Activated naive CD4-positive, alpha-beta T cell (primary cell): ENCODE measurements at regions not wholly inside any gene's neighbourhood (a gene's known extent, or its start where the extent isn't known, plus 50 kb on each side); places are given as distances from the start of the nearest gene placed in this dataset.

Source experiments
- DNase-seq, 4 experiments: peaks; one replicate each; lab custom pipeline; 2025; lab: John Stamatoyannopoulos, UW

DNA sequence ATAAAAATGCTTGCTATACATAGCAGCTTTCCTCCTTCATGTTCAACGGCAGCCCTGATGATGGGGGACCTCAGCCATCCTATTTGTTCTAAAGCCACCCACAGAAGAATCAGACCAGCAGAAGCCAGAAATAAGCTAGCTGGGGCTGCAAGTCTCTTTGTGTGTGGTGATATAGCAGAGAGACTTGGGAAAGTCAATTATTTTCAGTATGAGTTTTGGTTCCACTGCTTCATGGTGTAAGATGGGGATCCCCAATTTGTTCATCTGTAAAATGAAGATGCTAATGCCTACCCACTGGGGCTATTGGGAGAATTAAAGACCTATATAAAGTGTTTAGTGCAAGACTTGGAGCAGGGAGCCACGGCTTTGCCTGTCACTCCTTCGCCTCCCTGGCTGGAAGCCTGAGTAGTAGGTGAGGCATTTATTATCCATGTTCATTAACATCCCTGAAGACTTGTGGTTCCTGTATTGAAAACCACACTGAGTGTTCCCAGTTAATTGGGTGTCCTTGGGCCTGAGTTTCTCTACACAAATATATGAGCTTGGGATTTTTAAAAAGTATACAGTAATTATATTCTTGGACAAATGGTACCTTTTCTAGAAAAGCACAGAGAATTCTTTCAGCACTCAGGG is 210.1 kb upstream of the SLC24A2 start:
- no peak for DNase-seq

DNA sequence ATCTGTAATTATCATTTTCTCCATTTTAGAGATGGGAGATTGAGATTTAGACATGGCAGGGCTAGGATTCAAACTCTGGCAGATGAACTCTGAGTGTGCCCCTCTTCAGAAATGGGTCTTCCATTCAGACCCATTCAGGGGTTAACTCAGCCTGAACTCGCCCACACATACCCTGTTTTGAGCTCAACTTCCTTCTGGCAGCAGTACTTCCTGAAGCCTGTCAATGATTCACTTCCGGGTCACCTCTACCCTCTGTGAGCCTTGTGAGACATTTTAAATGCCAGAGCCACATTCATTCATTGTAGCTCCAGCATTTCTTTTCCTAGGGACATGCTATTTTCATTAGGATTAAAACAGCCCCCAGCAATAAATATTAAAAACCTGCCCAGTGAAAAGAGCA is 209.3 kb upstream of the SLC24A2 start:
- DNase-seq = no peak

DNA sequence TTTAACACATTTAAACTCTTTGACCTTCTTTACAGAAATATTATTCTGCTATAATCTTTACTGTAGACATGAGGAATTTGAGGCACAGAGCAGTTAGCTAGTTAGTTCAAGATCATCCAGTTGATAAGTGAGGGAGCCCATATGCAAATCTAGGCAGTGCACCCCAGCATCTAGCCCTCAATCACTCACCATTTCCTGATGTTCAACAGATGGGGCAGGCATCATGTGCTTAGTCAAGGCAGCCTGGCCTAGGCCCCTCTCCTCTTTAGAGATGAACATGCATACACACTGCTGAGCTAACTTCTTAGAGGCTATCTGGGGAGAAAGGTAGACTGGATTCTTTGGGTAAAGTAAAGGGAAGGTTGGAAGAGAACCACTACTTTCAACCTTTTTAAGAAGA is 206.8 kb upstream of the SLC24A2 start:
- DNase-seq = no peak

DNA sequence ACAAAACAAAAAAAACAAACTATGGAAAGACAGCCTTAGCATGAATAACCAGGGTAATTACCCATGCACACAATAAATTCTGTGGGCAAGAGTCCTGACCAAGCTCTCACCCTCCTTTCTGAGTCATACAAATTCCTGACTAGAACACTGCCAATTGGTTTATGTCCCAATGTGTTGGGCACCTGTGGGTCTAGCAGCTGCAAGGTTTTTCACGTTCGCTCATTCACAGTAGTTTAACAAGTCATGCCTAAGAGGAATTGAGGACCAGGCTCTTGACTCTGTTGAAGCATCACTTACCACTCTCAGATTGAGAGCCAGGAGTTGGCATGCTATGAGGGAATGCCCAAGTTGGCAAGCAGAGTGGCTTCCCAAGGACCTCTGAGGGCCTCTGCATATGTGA is 205.5 kb upstream of the SLC24A2 start:
- no peak for DNase-seq

DNA sequence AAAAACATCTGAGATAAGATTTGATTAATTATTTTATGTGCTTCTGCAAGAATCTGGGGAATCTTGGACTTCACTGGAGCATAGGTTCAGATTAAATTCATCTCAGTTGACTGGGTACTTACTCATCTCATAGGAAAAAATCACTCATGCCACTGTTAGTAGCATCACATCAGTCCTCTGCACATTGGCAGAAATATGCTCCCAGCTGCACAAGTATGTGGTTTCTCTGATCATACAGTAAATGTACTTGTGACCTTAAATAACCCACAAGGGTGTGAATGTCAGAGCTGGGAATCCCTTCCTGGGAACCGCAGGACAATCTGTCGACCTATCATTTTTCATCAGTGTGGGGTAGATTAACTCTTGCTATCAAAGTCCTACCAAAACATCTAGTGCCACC is 203.7 kb upstream of the SLC24A2 start:
- no peak for DNase-seq

DNA sequence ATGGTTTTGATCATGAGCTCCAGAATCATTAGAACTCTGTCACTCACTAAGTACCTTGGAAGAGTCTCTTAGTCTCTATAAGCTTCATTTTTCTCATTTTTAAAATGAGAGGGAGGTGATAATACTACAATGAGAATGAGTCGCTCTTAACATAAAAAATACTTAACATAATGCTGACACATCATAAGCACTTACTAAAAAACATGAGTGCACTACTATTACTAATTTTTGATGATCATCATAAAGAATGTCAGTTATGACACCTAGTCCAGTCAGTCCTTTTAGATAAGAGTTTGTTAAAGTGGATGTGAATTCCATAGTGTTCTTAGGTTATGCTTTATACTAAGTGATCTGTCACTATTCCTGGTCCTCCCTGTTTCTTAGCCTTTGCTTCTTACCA is 200.4 kb upstream of the SLC24A2 start:
- DNase-seq = no peak

DNA sequence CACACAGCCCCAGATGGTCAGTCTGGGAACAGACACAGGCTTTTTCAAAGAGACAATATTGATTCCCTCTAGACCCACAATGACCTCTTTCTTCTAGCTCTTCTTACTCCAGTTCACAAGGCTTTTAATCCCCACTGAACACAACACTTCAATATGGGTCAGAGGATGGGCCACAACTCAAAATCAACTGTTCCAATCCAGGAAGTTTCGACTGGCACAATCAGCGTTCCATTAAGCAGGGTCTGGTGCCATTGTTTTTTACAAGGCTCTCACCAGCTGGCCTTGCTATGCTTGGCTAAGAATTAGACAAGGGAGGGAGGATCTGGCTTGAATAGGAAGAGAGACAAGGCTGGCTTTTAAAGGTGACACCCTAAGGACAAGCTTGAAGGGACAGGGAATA is 199.4 kb upstream of the SLC24A2 start:
- DNase-seq = no peak

DNA sequence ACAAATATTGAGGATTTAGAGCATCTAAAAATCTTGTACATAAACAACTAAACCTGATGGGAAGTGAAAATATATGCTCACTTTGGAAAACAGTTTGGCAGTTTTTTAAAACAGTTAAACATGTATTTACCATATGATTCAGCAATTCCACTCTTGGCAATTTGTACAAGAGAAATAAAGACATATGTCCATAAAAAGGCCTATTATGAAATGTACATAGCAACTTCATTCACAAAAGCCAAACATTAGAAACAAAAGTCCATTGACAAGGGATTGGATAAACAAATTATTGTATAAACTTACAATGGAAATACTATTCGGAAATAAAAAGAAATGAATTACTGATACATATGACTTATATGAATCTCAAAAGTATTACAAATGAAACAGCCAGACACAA is 196.2 kb upstream of the SLC24A2 start:
- DNase-seq = no peak

DNA sequence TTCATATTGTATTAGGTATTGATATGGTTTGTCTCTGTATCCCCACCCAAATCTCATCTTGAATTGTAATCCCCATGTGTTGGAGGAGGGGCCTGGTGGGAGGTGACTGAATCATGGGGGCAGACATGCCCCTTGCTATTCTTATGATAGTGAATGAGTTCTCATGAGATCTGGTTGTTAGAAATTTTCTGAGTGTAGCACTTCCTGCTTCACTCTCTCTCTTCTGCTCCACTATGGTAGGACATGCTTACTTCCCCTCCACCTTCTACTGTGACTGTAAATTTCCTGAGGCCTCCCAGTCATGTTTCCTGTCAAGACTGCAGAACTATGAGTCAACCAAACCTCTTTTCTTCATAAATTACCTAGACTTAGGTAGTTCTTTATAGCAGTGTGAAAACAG is 187.4 kb upstream of the SLC24A2 start:
- DNase-seq = no peak

DNA sequence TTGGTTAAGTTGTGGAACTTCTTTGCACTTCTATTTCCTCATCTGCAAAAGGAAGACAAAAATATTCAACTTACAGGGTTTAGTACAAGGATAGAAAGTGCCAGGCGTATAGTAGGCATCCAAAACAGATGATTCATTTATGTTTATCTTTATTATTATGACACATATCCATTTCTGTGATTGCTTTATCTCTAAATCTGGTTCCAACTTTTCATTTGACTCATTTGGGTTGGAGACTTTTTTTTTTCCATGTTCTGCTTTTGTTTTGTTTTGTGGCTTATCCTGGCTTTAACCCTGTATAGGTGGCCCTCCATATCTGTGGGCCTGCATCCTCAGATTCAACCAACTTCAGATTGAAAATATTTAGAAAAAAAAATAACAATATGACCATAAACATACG is 186.7 kb upstream of the SLC24A2 start:
- DNase-seq = no peak

DNA sequence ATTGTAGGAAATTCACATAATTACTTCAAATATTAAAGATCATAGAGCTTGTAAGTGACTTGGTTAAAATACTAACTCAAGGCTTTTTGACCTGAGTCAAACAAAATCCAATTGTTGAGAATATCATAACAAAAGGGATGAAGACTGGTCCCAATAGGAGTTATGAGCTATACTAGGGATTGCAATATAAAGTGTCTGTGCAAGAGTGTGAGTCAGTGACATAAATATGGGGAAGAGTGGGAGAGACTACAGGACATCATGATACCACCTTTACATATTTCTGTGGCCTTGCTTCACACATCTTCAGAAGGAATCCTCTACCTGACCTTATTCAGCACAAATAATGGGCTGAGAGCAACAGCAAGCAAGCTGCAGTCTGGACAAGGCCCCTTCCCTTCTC is 180.9 kb upstream of the SLC24A2 start:
- no peak for DNase-seq

DNA sequence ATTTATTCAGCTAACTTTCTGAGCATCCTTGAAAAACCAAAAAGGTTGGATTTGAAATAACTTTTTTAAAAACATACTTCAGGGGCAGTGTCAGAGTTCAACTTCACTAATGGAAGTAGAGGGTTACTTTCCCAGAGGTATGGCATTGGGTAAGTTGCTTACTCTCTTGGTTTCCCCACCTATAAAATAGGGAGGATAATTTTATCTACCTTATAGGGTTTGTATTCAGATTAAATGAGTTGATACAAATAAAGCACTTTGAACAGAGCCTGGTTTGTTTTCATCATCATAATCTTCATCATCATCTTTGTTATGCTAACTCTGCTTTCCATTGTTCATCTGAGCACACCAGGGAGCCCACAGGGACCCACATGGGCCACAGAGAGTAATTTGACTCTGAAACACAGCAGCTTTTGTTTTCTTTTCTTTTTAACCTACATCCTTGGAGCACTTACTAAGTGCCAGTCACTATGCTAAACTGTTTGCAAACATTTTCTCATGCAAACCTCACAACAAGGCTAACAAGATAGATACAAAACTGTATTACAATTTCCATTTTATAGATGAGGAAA is 179.1 kb upstream of the SLC24A2 start:
- no peak for DNase-seq

DNA sequence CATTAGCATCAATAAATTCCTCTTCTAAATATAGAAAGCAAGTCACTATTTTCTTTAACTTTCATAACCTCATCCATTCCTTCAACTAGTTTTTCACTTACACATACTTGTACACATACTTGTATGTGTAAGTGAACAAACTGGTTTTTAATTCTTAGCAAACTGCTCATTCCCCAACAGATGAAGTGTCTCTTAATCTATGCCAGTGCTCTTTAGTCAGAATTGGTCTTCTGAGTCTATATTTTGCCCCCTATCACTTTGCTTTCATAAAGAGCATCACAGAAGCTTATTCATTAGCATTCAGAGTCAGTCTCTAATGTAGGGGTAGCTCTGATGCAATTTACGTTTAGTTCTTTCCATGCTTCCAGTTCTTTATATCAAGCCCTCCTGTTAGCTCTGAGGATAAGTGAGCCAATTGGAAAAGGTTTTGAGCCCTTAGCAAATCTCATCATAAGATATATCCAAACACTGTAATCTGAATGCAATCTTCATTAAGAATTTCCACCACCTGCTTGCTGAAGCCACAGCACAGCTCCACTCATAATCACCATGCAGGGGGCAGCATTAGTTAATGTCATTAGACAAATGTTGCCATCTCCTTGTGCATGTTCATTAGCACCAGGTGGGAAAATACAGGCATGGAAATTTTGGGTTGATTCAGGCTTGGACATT is 178.5 kb upstream of the SLC24A2 start:
- no peak for DNase-seq

DNA sequence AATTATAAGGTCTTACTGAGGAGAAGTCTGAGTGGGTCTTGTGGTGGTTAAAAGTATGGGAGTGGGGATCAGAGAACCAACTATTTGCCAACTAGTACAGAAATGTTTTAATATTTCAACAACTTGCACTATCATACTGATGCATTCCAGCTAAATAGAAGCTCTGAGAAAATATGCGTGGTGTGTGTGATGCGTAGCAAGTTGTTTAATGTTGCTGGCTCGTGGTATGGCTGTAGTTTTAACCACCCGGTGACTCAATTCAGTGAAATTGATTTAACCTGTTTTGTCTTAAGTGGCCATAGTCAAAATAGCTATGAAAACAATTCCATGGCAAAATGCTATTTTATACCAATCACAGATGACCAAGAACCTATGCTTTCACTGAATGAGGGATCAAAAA is 176.5 kb upstream of the SLC24A2 start:
- DNase-seq = no peak

DNA sequence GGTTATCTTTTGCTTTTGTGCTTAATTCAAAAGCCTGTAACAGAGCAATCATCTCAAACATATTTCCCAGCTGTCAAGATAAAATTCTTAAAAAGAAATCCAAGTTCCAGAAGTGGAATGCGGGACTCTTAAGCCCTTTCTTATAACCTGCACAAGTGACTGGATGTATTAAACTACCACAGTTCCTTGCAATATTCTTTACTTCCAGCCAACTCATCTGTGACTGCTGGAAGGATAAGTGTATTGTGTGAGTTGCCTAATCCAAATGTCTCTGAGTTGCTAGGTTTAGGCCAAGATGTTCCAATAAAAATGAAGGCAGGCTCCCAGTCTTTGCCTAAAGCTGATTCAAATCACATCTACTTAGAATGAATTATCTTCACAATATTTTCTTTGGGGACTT is 159.2 kb upstream of the SLC24A2 start:
- no peak for DNase-seq

DNA sequence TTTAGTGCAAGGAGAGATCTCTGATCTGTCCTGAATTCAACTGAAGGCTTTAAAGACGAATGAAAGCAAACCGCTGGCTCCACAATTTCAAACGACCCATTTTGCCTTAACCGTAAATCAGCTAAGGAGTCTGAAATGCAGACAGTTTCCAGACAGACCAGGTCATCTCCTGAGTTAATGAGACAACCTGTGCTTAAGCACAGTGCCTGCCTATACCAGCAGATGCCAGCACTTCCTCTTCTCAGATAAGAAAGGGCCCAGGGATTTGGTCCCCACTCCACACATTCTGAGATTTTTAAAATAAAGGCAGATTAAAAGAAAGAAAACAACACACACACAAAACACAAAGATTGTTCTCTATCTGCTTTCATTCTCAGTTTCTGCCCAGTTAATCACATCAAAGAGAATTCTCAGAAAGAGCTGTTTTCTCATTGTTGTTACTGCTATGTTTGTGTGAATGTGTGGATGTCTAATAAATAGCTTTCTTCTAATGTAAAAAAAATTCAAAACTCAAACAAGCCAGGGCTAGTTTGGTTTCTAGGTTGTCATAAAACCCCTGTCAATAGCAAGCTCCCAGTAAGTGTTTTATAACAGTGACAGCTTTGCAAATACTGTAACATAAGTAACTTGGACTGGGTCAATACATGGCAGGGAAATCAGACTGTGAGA is 157.7 kb upstream of the SLC24A2 start:
- no peak for DNase-seq

DNA sequence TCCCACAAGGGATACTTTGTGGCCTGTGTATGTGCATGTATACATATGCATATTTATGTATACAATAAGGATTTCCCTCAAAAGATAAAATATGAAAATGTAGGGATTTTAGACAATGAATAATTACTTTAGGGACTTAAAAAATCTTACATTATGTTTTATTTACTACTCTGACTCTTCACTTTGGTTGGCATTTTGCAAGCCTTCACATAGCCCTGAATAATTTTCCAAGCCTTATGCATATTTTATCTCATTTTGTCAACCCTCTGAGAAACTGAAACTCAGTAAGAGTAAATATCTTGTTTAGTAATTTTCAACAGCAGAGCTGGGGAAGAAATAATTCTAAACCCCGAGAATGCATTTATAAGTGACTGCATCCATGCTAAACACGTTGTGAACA is 153.0 kb upstream of the SLC24A2 start:
- DNase-seq = no peak

DNA sequence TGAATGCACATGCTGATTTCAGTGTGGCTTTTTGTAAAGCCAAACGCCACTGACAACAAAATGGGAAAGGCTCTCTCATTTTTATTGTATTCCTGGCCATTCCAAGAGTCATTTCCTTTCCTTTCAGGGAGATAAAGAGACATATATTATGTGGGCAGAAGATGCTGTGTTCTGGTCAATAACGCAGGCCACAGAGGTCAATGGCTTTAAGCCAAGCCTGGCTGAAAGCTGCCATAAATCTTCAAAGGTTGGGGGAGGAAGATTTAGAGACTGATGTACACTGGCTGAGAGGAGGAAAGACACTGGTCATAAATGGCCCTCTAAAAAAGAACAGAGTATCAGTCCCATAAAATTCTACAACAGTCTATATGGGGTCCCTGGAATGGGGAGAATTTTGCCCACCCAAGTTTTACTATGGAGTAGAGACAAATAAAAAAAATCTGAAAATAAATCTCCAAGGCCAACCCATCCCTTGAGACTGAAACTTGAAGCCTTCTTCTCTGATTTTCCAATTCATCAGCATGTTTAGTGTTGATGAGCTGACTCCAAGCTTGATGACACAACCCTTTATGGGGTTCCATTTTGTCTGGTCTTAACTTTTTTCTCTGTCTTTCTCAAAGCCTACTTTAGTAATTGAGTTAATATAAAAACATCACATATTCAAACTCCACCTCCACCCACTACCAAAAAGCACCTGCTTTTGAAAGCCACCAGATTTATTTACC is 152.1 kb upstream of the SLC24A2 start:
- DNase-seq = no peak

DNA sequence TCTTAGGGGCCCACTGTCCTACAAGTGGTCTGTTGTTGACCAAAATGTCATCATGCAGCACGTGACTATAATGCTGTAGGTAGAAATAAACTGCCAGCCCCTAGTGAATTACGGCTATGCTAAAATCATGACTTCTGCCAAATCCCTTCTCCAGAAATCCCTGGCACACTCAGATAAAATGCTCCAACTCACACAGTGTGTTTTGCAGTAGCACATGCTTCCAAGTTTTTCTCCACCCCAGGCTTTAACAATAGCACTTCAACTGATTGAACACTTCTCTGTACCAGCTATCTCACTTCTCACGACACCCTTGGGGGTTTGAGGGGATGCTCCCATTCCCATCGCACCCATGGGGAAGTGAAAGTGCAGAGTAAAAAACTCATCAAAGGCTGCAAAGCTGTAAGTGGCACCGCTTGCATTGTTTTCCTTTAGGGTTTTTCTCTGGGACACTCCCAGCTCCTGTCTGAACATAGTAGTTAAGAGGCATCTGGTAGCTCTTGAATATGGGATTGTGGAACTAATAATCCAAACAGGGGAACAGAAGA is 151.0 kb upstream of the SLC24A2 start:
- no peak for DNase-seq

DNA sequence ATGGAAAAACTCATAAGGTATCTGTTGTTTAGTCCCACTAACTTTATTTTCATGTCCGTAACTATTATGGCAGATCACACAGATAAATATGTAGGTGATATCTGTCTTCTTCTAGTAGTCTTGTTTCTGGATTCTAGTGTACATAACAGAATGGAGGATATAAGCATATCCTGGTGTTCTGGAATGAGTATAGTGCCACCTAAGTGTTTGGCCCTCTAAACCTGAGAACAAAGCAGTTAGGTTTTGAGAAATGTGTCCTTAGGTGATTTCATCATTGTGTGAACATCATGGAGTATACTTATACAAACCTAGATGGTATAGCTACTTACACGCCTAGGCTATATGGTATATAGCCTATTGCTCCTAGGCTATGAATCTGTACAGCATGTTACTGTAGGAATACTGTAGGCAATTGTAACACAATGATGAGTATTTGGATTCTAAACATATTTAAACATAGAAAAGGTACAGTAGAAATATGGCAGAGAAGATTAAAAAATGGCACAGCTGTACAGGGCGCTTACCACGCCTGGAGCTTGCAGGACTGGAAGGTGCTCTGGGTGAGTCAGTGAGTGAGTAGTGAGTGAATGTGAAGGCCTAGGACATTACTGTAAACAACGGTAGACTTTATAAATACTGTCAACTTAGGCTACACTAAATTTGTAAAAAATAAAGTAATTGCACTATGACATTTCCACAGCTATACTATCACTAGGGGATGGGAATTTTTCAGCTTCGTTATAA is 150.3 kb upstream of the SLC24A2 start:
- no peak for DNase-seq

DNA sequence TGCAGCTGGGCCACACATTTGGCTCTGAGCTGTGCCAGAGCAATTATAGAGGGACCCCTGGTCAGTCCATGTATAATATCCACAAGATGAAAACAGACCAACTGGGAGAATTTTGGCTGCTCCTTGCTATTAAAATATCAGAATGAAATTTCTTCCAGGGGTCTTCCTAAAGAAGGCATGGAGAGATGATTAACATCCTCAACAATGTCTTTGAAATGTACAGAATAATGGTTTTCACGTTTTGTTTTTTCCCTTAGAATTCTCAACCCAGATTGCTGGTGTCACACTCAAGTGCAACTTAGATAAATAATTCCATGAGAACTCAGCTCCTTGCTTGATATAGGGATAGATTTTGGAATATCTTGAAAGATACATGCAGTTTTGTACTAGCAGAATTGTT is 148.3 kb upstream of the SLC24A2 start:
- no peak for DNase-seq

DNA sequence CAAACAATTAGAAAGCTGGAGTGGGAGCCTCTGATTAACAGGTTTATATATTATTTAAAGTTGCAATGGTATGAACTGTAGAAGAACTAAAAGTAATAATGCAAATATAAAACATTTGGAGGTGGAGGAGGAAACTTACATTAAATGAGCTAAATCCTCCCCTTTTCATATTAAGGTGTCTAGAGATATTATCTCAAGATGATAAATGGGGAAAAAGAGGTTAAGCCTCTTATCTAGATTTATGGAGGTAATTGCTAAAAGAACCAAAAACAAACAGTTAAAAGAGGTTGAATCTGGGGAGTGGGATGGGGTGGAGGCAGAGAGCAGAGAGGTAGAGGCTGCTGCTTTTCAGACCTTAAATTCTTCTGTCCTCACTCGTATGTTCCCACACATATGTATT is 147.8 kb upstream of the SLC24A2 start:
- no peak for DNase-seq
